ENCODE measurements at regions not wholly inside any gene's neighbourhood (a gene's known extent, or its start where the extent isn't known, plus 50 kb on each side); places are given as distances from the start of the nearest gene placed in this dataset.

- H3K36me3 ChIP-seq (ENCODE audit: control insufficient read depth, insufficient read depth, low read length) = no peaks in the 10 kb centered on the region
- H3K27me3 ChIP-seq (replicated peaks; ENCODE audit: control insufficient read depth, insufficient read depth, low read length) = no peaks in the 10 kb centered on the region
- no peak for TF ChIP-seq CTCF (IDR thresholded peaks at IDR 0.05; ENCODE audit: insufficient read depth, low read length, poor library complexity, severe bottlenecking)
- no peak for DNase-seq (ENCODE audit: extremely low read depth, insufficient read length)
- no peak overlapping the region for H3K4me3 ChIP-seq (replicated peaks; ENCODE audit: low read depth, low read length)
Observed at GRCh38 chr5:27315363-27316270, 277.2 kb upstream of the CDH9 start.

GRCh38 chr5:27313549-27313948 is 275.2 kb upstream of the CDH9 start:
- DNase-seq (ENCODE audit: extremely low read depth, insufficient read length) = no peak
- Histone ChIP-seq H3K36me3 (ENCODE audit: control insufficient read depth, insufficient read depth, low read length) (no peaks in the 10 kb centered on the region), H3K4me3 (replicated peaks; ENCODE audit: low read depth, low read length) (no peak overlapping the region), H3K27me3 (replicated peaks; ENCODE audit: control insufficient read depth, insufficient read depth, low read length) (no peaks in the 10 kb centered on the region)
- TF ChIP-seq CTCF (IDR thresholded peaks at IDR 0.05; ENCODE audit: insufficient read depth, low read length, poor library complexity, severe bottlenecking) = no peak

DNA sequence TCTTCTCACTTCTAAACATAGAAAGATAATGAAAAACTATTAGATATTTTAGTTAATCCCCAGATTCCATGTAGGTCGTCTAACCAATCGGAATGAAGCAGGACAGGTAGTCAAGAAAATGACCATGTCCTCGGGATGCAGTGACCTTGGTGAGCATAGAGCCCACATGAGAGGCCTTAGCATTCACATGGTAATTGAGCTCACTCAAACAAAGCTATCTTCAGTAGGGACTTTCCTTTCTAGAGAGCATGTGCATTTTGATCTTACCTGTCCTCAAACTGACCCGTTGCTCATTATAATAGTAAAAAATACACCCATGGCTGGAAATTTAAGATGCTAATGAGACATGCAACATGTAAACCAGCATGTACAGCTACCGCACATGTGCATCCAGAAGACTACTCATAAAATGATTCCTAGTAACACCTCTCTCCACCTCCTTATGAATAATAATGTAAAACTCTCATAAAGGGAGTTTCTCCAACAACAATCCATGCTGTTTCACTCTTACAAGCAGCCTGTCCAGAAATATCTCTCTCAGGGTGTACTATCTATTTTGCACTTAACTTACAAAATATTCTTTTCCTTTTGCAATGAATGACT is 274.0 kb upstream of the CDH9 start:
- Histone ChIP-seq H3K4me3 (replicated peaks; ENCODE audit: low read depth, low read length) (no peak overlapping the region), H3K36me3 (ENCODE audit: control insufficient read depth, insufficient read depth, low read length) (no peaks in the 10 kb centered on the region), H3K27me3 (replicated peaks; ENCODE audit: control insufficient read depth, insufficient read depth, low read length) (no peaks in the 10 kb centered on the region)
- no peak for TF ChIP-seq CTCF (IDR thresholded peaks at IDR 0.05; ENCODE audit: insufficient read depth, low read length, poor library complexity, severe bottlenecking)
- no peak for DNase-seq (ENCODE audit: extremely low read depth, insufficient read length)

- no peaks in the 10 kb centered on the region for H3K27me3 ChIP-seq (replicated peaks; ENCODE audit: control insufficient read depth, insufficient read depth, low read length)
- no peaks in the 10 kb centered on the region for H3K36me3 ChIP-seq (ENCODE audit: control insufficient read depth, insufficient read depth, low read length)
- TF ChIP-seq CTCF (IDR thresholded peaks at IDR 0.05; ENCODE audit: insufficient read depth, low read length, poor library complexity, severe bottlenecking) = no peak
- DNase-seq (ENCODE audit: extremely low read depth, insufficient read length) = no peak
- no peak overlapping the region for H3K4me3 ChIP-seq (replicated peaks; ENCODE audit: low read depth, low read length)
Observed at GRCh38 chr5:27311544-27311943, 273.2 kb upstream of the CDH9 start.

GRCh38 chr5:27308153-27308552 is 269.8 kb upstream of the CDH9 start:
- H3K27me3 ChIP-seq (replicated peaks; ENCODE audit: control insufficient read depth, insufficient read depth, low read length) = no peaks in the 10 kb centered on the region
- no peak overlapping the region for H3K4me3 ChIP-seq (replicated peaks; ENCODE audit: low read depth, low read length)
- H3K36me3 ChIP-seq (ENCODE audit: control insufficient read depth, insufficient read depth, low read length) = no peaks in the 10 kb centered on the region
- no peak for DNase-seq (ENCODE audit: extremely low read depth, insufficient read length)
- TF ChIP-seq CTCF (IDR thresholded peaks at IDR 0.05; ENCODE audit: insufficient read depth, low read length, poor library complexity, severe bottlenecking) = no peak

Measured in GM06990 (cell line).